Trophoblast cell (in vitro differentiated cells and primary cell): ENCODE measurements at regions not wholly inside any gene's neighbourhood (a gene's known extent, or its start where the extent isn't known, plus 50 kb on each side); places are given as distances from the start of the nearest gene placed in this dataset.

ENCODE experiments used
- DNase-seq, 2 donors: peaks; one replicate each; pipeline ENCODE4 v3.0.0-alpha.2; 2016
- H2AFZ ChIP-seq: 2 replicates; pipeline ENCODE4 v1.6.1; 2013; ENCODE audit warnings: low read length, moderate library complexity, mild to moderate bottlenecking; ENCODE audit not compliant: insufficient read depth, poor library complexity
- H2AK5ac ChIP-seq: 2 replicates; pipeline ENCODE4 v1.6.1; 2013; ENCODE audit warnings: mild to moderate bottlenecking, low read length
- H2BK120ac ChIP-seq: 2 replicates; pipeline ENCODE4 v1.6.1; 2013; ENCODE audit warnings: low read length, mild to moderate bottlenecking, moderate library complexity; ENCODE audit not compliant: insufficient read depth, poor library complexity
- H2BK12ac ChIP-seq: 2 replicates; pipeline ENCODE4 v1.6.1; 2013; ENCODE audit warnings: mild to moderate bottlenecking, low read length, moderate library complexity
- H2BK5ac ChIP-seq: 2 replicates; pipeline ENCODE4 v1.6.1; 2013; ENCODE audit warnings: low read length, low read depth, moderate library complexity, mild to moderate bottlenecking; ENCODE audit not compliant: poor library complexity
- H3K14ac ChIP-seq: 2 replicates; pipeline ENCODE4 v1.6.1; 2013; ENCODE audit warnings: mild to moderate bottlenecking, low read length
- H3K18ac ChIP-seq: 2 replicates; pipeline ENCODE4 v1.6.1; 2013; ENCODE audit warnings: mild to moderate bottlenecking, low read length
- H3K23ac ChIP-seq: 2 replicates; pipeline ENCODE4 v1.6.1; 2013; ENCODE audit warnings: low read length
- H3K27ac ChIP-seq: 2 replicates; pipeline ENCODE4 v1.5.1; 2013; ENCODE audit warnings: low read depth, mild to moderate bottlenecking, inconsistent platforms, low read length, moderate library complexity
- H3K27me3 ChIP-seq: 2 replicates; pipeline ENCODE4 v1.6.1; 2013; ENCODE audit warnings: inconsistent platforms, mild to moderate bottlenecking, low read length, moderate library complexity; ENCODE audit not compliant: insufficient read depth
- H3K36me3 ChIP-seq, 2 experiments: 1 replicate in 1 of 2; 2 replicates in 1 of 2; pipeline ENCODE4 v1.6.1; 2013; ENCODE audit warnings: low read length in 2 of 2, mild to moderate bottlenecking in 2 of 2, moderate library complexity in 1 of 2; ENCODE audit not compliant: insufficient read depth in 2 of 2, control insufficient read depth in 1 of 2
- H3K4ac ChIP-seq: 2 replicates; pipeline ENCODE4 v1.6.1; 2013; ENCODE audit warnings: low read depth, mild to moderate bottlenecking, low read length, moderate library complexity
- H3K4me1 ChIP-seq, 2 experiments: 1 replicate in 1 of 2; 2 replicates in 1 of 2; pipeline ENCODE4 v1.6.1; 2013; ENCODE audit warnings: low read length in 2 of 2, mild to moderate bottlenecking in 2 of 2, moderate library complexity in 1 of 2; ENCODE audit not compliant: insufficient read depth in 2 of 2, control insufficient read depth in 1 of 2
- H3K4me2 ChIP-seq: 2 replicates; pipeline ENCODE4 v1.6.1; 2013; ENCODE audit warnings: inconsistent platforms, mild to moderate bottlenecking, low read length, moderate library complexity
- H3K4me3 ChIP-seq: 2 replicates; pipeline ENCODE4 v1.5.1; 2013; ENCODE audit warnings: mild to moderate bottlenecking, low read depth, low read length, inconsistent platforms
- H3K79me1 ChIP-seq: one replicate; pipeline ENCODE4 v1.6.1; 2013; ENCODE audit warnings: low read length
- H3K79me2 ChIP-seq: 2 replicates; pipeline ENCODE4 v1.6.1; 2013; ENCODE audit warnings: low read length, mild to moderate bottlenecking; ENCODE audit not compliant: control insufficient read depth, insufficient read depth, poor library complexity
- H3K9ac ChIP-seq: 2 replicates; pipeline ENCODE4 v1.6.1; 2013; ENCODE audit warnings: mild to moderate bottlenecking, low read length
- H3K9me3 ChIP-seq: 2 replicates; pipeline ENCODE4 v1.6.1; 2013; ENCODE audit warnings: low read depth, mild to moderate bottlenecking, control low read depth, inconsistent platforms, low read length; ENCODE audit not compliant: insufficient read depth
- H4K12ac ChIP-seq: 2 replicates; pipeline ENCODE4 v1.6.1; 2013; ENCODE audit warnings: low read depth, mild to moderate bottlenecking, low read length, moderate library complexity
- H4K8ac ChIP-seq: 2 replicates; pipeline ENCODE4 v1.6.1; 2013; ENCODE audit warnings: low read depth, mild to moderate bottlenecking, low read length, moderate library complexity
- H4K91ac ChIP-seq: one replicate; pipeline ENCODE4 v1.6.1; 2013; ENCODE audit warnings: low read depth, mild to moderate bottlenecking, low read length, moderate library complexity
- WGBS: extraction: QIAGEN DNeasy Blood & Tissue Kit; methylation state at CpG from one replicate; pipeline ENCODE4 v1.1.7; 2013; ENCODE audit warnings: missing lambda C conversion rate; ENCODE audit not compliant: insufficient read length, insufficient coverage; ENCODE audit errors: extremely low coverage; 5-methylcytosine and 5-hydroxymethylcytosine counted together

GRCh38 chr2:67670747-67671183, 273.6 kb downstream of the ETAA1 start:
- Histone ChIP-seq H2BK120ac (no peak overlapping the region), H3K27me3 (no peaks in the 10 kb centered on the region), H2AK5ac (no peak overlapping the region), H2BK12ac (no peak overlapping the region), H3K9me3 (peaks cover 7% of the 10 kb centered on the region), H3K27ac (no peak overlapping the region), H4K91ac (no peak overlapping the region), H3K4me3 (no peak overlapping the region), H3K4ac (no peak overlapping the region), H4K12ac (no peak overlapping the region), H3K79me1 (no peaks in the 10 kb centered on the region), H3K36me3 (no peaks in the 10 kb centered on the region), H4K8ac (no peak overlapping the region), H3K14ac (no peak overlapping the region), H2BK5ac (no peak overlapping the region), H3K18ac (no peak overlapping the region), H3K4me2 (no peak overlapping the region), H3K4me1 (no peaks in the 10 kb centered on the region), H3K9ac (no peak overlapping the region), H2AFZ (no peak overlapping the region), H3K79me2 (no peaks in the 10 kb centered on the region), H3K23ac (no peak overlapping the region)
- DNase-seq, result no peak
- no CpG with 5 or more reads among the region's 6 CpGs for WGBS

GRCh38 chr2:67671464-67672450, 274.6 kb downstream of the ETAA1 start:
- H2AFZ ChIP-seq, result no peak overlapping the region
- H3K79me1 ChIP-seq, result no peaks in the 10 kb centered on the region
- H2AK5ac ChIP-seq, result no peak overlapping the region
- no peaks in the 10 kb centered on the region for H3K36me3 ChIP-seq
- no peak overlapping the region for H3K14ac ChIP-seq
- H3K18ac ChIP-seq, result no peak overlapping the region
- peaks cover 7% of the 10 kb centered on the region for H3K9me3 ChIP-seq
- H3K4me2 ChIP-seq, result no peak overlapping the region
- no peaks in the 10 kb centered on the region for H3K4me1 ChIP-seq
- H4K8ac ChIP-seq, result no peak overlapping the region
- H3K79me2 ChIP-seq, result no peaks in the 10 kb centered on the region
- peak overlapping the region; percentile 59 for H3K4me3 ChIP-seq
- 100% methylated on average over 1 of the region's 10 CpGs for WGBS
- H4K91ac ChIP-seq, result no peak overlapping the region
- H3K27ac ChIP-seq, result no peak overlapping the region
- no peak overlapping the region for H3K9ac ChIP-seq
- no peak overlapping the region for H4K12ac ChIP-seq
- no peak overlapping the region for H3K4ac ChIP-seq
- H3K27me3 ChIP-seq, result no peaks in the 10 kb centered on the region
- no peak overlapping the region for H2BK12ac ChIP-seq
- no peak overlapping the region for H2BK5ac ChIP-seq
- DNase-seq, result no peak
- H2BK120ac ChIP-seq, result no peak overlapping the region
- peak overlapping the region; percentile 80 for H3K23ac ChIP-seq

- Histone ChIP-seq H3K27ac (no peak overlapping the region), H2BK5ac (no peak overlapping the region), H3K79me1 (no peaks in the 10 kb centered on the region), H3K36me3 (no peaks in the 10 kb centered on the region), H4K8ac (no peak overlapping the region), H3K18ac (no peak overlapping the region), H3K23ac (no peak overlapping the region), H2AFZ (no peak overlapping the region), H2BK120ac (no peak overlapping the region), H2BK12ac (no peak overlapping the region), H4K12ac (no peak overlapping the region), H3K9ac (no peak overlapping the region), H3K14ac (no peak overlapping the region), H2AK5ac (no peak overlapping the region), H3K4me3 (no peak overlapping the region), H3K4me2 (no peak overlapping the region), H3K27me3 (no peaks in the 10 kb centered on the region), H3K9me3 (peaks cover 7% of the 10 kb centered on the region), H3K79me2 (no peaks in the 10 kb centered on the region), H3K4me1 (no peaks in the 10 kb centered on the region), H4K91ac (no peak overlapping the region), H3K4ac (no peak overlapping the region)
- DNase-seq, result no peak
- no CpG with 5 or more reads among the region's 4 CpGs for WGBS
Observed at GRCh38 chr2:67674668-67675067, 277.5 kb downstream of the ETAA1 start.

- no peak overlapping the region for H3K9ac ChIP-seq
- no peaks in the 10 kb centered on the region for H3K9me3 ChIP-seq
- no peak overlapping the region for H2BK12ac ChIP-seq
- H4K8ac ChIP-seq, result no peak overlapping the region
- H4K12ac ChIP-seq, result no peak overlapping the region
- no peak overlapping the region for H3K18ac ChIP-seq
- H3K23ac ChIP-seq, result no peak overlapping the region
- no peak overlapping the region for H2BK5ac ChIP-seq
- no peaks in the 10 kb centered on the region for H3K36me3 ChIP-seq
- H3K4ac ChIP-seq, result no peak overlapping the region
- no peaks in the 10 kb centered on the region for H3K79me1 ChIP-seq
- no peaks in the 10 kb centered on the region for H3K4me1 ChIP-seq
- no peak overlapping the region for H3K14ac ChIP-seq
- no peak overlapping the region for H2AK5ac ChIP-seq
- no peaks in the 10 kb centered on the region for H3K79me2 ChIP-seq
- no peak overlapping the region for H3K4me2 ChIP-seq
- H3K4me3 ChIP-seq, result no peak overlapping the region
- no peak overlapping the region for H2BK120ac ChIP-seq
- no peak overlapping the region for H2AFZ ChIP-seq
- no peak for DNase-seq
- no peaks in the 10 kb centered on the region for H3K27me3 ChIP-seq
- no peak overlapping the region for H3K27ac ChIP-seq
- no CpG with 5 or more reads among the region's 2 CpGs for WGBS
- H4K91ac ChIP-seq, result no peak overlapping the region
Observed at GRCh38 chr2:67684991-67685390, 287.9 kb downstream of the ETAA1 start.
